Tibial artery (tissue), 4 donors: ENCODE measurements at regions not wholly inside any gene's neighbourhood (a gene's known extent, or its start where the extent isn't known, plus 50 kb on each side); places are given as distances from the start of the nearest gene placed in this dataset.
"Not testable (repeated sequence)": the region's sequence is repeated elsewhere in the genome, so short reads cannot be mapped to it uniquely, and the experiment has no call there.

ENCODE experiments used
- DNase-seq, 2 donors: peaks; one replicate each; pipeline ENCODE4 v3.0.0-alpha.2; 2019
- H3K27ac ChIP-seq, 2 donors: fragments of 200-600 bp; sonication (generic) in 1 of 2; 1 replicate in 1 of 2; 2 replicates in 1 of 2; pipeline ENCODE4 v1.5.1; 2018 to 2019; ENCODE audit warnings: mild to moderate bottlenecking in 1 of 2
- H3K27me3 ChIP-seq, 2 donors: fragments of 200-600 bp; sonication (generic) in 1 of 2; one replicate each; pipeline versions ENCODE4 v1.5.1 to v1.6.0; 2016 to 2019
- H3K36me3 ChIP-seq, 3 donors: fragments of 200-600 bp; sonication (generic) in 2 of 3; one replicate each; pipeline ENCODE4 v1.5.1; 2016 to 2019; ENCODE audit warnings: mild to moderate bottlenecking in 2 of 3
- H3K4me1 ChIP-seq, 4 donors: fragments of 200-600 bp; sonication (generic) in 2 of 4; 1 replicate in 3 of 4; 2 replicates in 1 of 4; pipeline ENCODE4 v1.5.1; 2016 to 2019
- H3K4me3 ChIP-seq, 2 donors: fragments of 200-600 bp; sonication (generic) in 1 of 2; 1 replicate in 1 of 2; 2 replicates in 1 of 2; pipeline ENCODE4 v1.5.1; 2018 to 2019; ENCODE audit warnings: mild to moderate bottlenecking in 2 of 2
- H3K9me3 ChIP-seq, 3 donors: fragments of 200-600 bp; sonication (generic) in 1 of 3; one replicate each; pipeline ENCODE4 v1.5.1; 2016 to 2019
- intact Hi-C: fragments of 100-400 bp; cut with DNase I; formaldehyde crosslinking; loops from one replicate; pipeline ENCODE4 v1.15.0; 2023; ENCODE audit warnings: low total_unique reads
- TF ChIP-seq, protein P1 (sequence below), 2 experiments: fragments of 200-600 bp in 1 of 2; fragments of 450-650 bp in 1 of 2; IDR thresholded peaks; one replicate each; pipeline ENCODE4 v1.5.1; 2017 to 2019; ENCODE audit warnings: antibody characterized with exemption in 2 of 2, mild to moderate bottlenecking in 1 of 2, moderate library complexity in 1 of 2

DNA sequence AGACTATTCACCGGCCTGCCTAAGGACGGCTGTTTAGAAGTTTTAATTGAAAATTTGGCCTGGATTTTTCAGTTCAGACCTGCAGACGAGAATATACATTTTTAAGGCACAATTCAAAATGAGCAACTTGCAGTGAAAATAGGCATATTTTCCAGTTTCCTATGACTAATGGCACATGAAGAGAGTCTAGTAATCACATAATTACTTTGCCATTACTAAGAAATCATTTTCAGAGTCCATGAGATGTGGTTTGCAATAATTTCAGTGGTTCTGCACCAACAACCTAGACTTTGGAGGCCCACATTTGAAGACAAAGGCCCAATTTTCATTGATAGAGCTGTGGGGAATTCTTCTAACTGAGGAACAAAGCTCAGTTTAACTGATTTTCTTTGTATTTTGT lies 205.3 kb downstream of the SOX2 start:
- TF ChIP-seq, protein P1, sequence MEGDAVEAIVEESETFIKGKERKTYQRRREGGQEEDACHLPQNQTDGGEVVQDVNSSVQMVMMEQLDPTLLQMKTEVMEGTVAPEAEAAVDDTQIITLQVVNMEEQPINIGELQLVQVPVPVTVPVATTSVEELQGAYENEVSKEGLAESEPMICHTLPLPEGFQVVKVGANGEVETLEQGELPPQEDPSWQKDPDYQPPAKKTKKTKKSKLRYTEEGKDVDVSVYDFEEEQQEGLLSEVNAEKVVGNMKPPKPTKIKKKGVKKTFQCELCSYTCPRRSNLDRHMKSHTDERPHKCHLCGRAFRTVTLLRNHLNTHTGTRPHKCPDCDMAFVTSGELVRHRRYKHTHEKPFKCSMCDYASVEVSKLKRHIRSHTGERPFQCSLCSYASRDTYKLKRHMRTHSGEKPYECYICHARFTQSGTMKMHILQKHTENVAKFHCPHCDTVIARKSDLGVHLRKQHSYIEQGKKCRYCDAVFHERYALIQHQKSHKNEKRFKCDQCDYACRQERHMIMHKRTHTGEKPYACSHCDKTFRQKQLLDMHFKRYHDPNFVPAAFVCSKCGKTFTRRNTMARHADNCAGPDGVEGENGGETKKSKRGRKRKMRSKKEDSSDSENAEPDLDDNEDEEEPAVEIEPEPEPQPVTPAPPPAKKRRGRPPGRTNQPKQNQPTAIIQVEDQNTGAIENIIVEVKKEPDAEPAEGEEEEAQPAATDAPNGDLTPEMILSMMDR (IDR thresholded peaks at IDR 0.05): no peak
- Histone ChIP-seq H3K4me3 (no peak overlapping the region), H3K27ac (no peak overlapping the region), H3K27me3 (no peaks in the 10 kb centered on the region), H3K4me1 (no peaks in the 10 kb centered on the region), H3K9me3 (no peaks in the 10 kb centered on the region), H3K36me3 (no peaks in the 10 kb centered on the region)
- no peak for DNase-seq
- intact Hi-C loops: no loop called here

DNA sequence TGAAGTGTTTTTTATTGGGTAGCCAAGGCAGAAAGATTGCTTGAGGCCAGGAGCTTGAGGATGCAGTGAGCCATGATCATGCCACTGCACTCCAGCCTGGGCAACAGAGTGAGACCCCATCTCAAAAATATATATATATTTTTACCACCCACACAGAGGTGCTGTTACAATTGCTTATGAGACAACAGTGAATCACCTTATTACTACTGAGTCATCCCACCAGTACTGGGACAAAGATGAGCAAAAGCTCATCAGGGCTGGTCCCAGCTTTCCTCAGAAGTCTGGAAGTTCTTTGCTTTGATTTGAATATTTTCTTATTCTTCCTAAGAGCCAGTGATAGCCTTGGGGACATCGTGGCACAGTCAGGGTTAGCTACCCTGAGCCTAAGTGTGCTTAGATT lies 207.7 kb downstream of the SOX2 start:
- H3K9me3 ChIP-seq: no peaks in the 10 kb centered on the region
- no peaks in the 10 kb centered on the region for H3K36me3 ChIP-seq
- DNase-seq: no peak
- no peaks in the 10 kb centered on the region for H3K4me1 ChIP-seq
- no peak overlapping the region for H3K27ac ChIP-seq
- H3K27me3 ChIP-seq: no peaks in the 10 kb centered on the region
- intact Hi-C loops: no loop called here
- no peak overlapping the region for H3K4me3 ChIP-seq
- TF ChIP-seq, protein P1 (IDR thresholded peaks at IDR 0.05): no peak

DNA sequence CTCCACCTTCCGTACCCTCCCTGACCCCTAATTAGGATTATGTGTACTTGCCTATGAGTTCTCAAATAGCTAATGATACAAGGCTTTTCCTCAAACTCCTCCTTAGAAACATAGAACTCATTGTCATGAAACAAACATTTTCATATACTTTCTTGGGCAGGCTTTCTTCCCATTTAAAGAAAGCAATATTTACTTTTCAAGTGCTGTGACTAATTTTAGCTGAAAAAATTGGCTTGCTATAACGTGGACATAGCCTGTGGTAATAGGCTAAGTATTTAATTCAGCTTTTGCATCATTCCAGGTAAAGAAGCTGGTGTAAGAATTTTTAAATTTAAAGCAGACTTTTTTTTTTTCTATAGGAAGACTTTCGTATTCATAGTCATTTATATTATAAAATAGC lies 208.7 kb downstream of the SOX2 start:
- Histone ChIP-seq H3K27ac (no peak overlapping the region), H3K36me3 (no peaks in the 10 kb centered on the region), H3K4me3 (no peak overlapping the region), H3K4me1 (no peaks in the 10 kb centered on the region), H3K9me3 (no peaks in the 10 kb centered on the region), H3K27me3 (no peaks in the 10 kb centered on the region)
- TF ChIP-seq, protein P1 (IDR thresholded peaks at IDR 0.05): no peak
- intact Hi-C loops: no loop called here
- DNase-seq: no peak

DNA sequence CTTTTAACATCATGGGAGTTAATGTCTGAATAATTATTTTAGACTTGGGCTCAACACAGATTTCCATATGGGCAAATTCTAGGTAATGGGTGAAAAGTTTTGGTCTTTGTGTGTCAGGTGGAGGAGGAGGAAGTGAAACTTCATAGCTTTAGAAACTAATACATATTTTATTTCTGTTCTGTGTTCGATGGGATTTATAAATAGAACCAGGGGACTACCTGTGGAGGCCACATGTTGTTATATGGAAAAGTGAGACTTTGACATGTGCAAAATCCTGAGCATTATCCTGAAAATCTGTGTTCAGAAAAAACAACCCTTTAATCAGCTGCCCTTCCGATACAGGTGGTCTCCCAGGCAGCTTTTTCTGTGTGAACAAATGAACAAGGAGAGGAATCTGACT lies 209.5 kb downstream of the SOX2 start:
- no peaks in the 10 kb centered on the region for H3K4me1 ChIP-seq
- intact Hi-C loops: no loop called here
- H3K27me3 ChIP-seq: no peaks in the 10 kb centered on the region
- H3K9me3 ChIP-seq: peaks cover 0 to 6% (median 0%) of the 10 kb centered on the region in 3 donors
- no peak overlapping the region for H3K27ac ChIP-seq
- H3K36me3 ChIP-seq: no peaks in the 10 kb centered on the region
- DNase-seq: no peak
- TF ChIP-seq, protein P1 (IDR thresholded peaks at IDR 0.05): no peak
- H3K4me3 ChIP-seq: no peak overlapping the region

DNA sequence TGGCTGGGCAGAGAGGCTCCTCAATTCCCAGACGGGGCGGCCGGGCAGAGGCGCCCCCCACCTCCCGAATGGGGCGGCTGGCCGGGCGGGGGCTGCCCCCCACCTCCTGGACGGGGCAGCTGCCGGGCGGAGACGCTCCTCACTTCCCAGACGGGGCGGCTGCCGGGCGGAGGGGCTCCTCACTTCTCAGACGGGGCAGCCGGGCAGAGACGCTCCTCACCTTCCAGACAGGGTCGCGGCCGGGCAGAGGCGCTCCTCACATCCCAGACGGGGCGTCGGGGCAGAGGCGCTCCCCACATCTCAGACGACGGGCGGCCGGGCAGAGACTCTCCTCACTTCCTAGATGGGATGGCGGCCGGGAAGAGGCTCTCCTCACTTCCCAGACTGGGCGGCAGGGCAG lies 214.1 kb downstream of the SOX2 start:
- intact Hi-C loops, H3K27me3 ChIP-seq, H3K9me3 ChIP-seq, DNase-seq, H3K4me1 ChIP-seq, H3K27ac ChIP-seq, H3K36me3 ChIP-seq, H3K4me3 ChIP-seq: not testable (repeated sequence)

DNA sequence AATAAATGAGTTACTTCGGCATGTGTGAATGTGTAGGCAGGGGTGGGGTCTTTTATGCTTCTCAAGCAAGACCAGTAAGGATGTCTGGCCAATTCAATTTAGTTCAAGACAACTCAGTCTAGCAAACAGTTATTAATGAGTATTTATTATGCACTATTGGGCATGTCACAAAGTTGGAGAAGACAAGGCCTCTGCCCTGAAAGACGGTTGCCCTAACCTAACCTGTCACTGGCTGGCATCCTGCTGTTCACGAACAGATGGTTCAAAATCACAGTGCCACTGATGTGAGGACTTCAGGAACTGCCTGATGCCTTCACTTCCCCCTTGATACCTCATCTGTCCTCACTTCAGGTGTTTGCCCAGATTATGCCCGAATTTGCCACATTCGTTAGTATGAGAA lies 217.8 kb downstream of the SOX2 start:
- H3K36me3 ChIP-seq: no peaks in the 10 kb centered on the region
- H3K4me3 ChIP-seq: no peak overlapping the region
- TF ChIP-seq, protein P1 (IDR thresholded peaks at IDR 0.05): no peak
- no peaks in the 10 kb centered on the region for H3K4me1 ChIP-seq
- no peak overlapping the region for H3K27ac ChIP-seq
- peaks cover 0 to 7% (median 6%) of the 10 kb centered on the region in 3 donors for H3K9me3 ChIP-seq
- intact Hi-C loops: no loop called here
- no peak for DNase-seq
- no peaks in the 10 kb centered on the region for H3K27me3 ChIP-seq
